GM23248 (cell line): ENCODE measurements at regions not wholly inside any gene's neighbourhood (a gene's known extent, or its start where the extent isn't known, plus 50 kb on each side); places are given as distances from the start of the nearest gene placed in this dataset.

Source experiments
- EZH2 ChIP-seq: fragments of 200-600 bp; sonication (generic); IDR thresholded peaks from 2 replicates; pipeline ENCODE4 v1.6.1; 2018; ENCODE audit warnings: antibody characterized with exemption, mild to moderate bottlenecking; ENCODE audit not compliant: insufficient read depth, poor library complexity, severe bottlenecking
- EZH2phosphoT487 ChIP-seq: fragments of 200-600 bp; sonication (generic); IDR thresholded peaks from 2 replicates; pipeline ENCODE4 v1.6.1; 2018; ENCODE audit warnings: antibody characterized with exemption, moderate library complexity, mild to moderate bottlenecking, low read depth; ENCODE audit not compliant: insufficient read depth

GRCh38 chr10:83657487-83657886 lies 481.8 kb upstream of the GHITM start:
- TF ChIP-seq EZH2 = no peak
- TF ChIP-seq EZH2phosphoT487 = no peak
